GM12892 (cell line): ENCODE measurements at regions not wholly inside any gene's neighbourhood (a gene's known extent, or its start where the extent isn't known, plus 50 kb on each side); places are given as distances from the start of the nearest gene placed in this dataset.

Experiments used
- DNase-seq: peaks from one replicate; pipeline ENCODE4 v3.0.0; 2011; ENCODE audit not compliant: insufficient read length
- FAIRE-seq: peaks from 2 replicates; lab custom pipeline; 2011; peaks lifted over from hg19 to GRCh38; lab: Jason Lieb, UNC
- POLR2A ChIP-seq: IDR thresholded peaks from 2 replicates; pipeline ENCODE4 v1.6.1; 2011; ENCODE audit warnings: low read depth, low read length, control low read depth
- POLR2AphosphoS5 ChIP-seq: IDR thresholded peaks from 2 replicates; pipeline ENCODE4 v1.6.1; 2011; ENCODE audit warnings: low read depth, low read length, control low read depth
- TAF1 ChIP-seq: IDR thresholded peaks from 2 replicates; pipeline ENCODE4 v1.6.1; 2011; ENCODE audit warnings: low read depth, mild to moderate bottlenecking, control low read depth, low read length, borderline replicate concordance

DNA sequence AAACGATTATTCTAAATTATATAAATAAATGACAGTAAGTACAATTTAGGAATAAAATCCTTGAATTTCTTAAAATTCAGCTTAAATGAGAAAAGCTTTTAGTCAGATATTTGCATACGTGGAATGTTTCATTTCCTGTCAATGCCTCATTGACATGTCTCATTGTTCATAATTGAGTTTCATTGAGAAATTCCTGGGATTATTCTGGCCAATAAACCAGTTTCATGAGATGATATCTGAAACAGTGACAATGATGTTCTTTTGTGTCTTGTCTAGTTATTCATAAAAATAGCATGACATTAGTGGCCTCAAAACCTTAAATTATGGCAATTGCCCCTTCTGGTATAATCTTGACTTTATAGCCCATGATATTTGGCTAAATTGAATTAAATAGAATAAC lies 95.8 kb downstream of the DKK1 start:
- no peak for TF ChIP-seq POLR2AphosphoS5
- no peak for TF ChIP-seq POLR2A
- TF ChIP-seq TAF1 = no peak
- DNase-seq (no peak), FAIRE-seq (no peak)

GRCh38 chr10:52410916-52411315 lies 96.8 kb downstream of the DKK1 start:
- TF ChIP-seq POLR2AphosphoS5 (no peak), TAF1 (no peak)
- DNase-seq (no peak), FAIRE-seq (no peak)

GRCh38 chr10:52419281-52419680 lies 105.2 kb downstream of the DKK1 start:
- FAIRE-seq (no peak), DNase-seq (no peak)
- TF ChIP-seq POLR2AphosphoS5 (no peak), TAF1 (no peak), POLR2A (no peak)

DNA sequence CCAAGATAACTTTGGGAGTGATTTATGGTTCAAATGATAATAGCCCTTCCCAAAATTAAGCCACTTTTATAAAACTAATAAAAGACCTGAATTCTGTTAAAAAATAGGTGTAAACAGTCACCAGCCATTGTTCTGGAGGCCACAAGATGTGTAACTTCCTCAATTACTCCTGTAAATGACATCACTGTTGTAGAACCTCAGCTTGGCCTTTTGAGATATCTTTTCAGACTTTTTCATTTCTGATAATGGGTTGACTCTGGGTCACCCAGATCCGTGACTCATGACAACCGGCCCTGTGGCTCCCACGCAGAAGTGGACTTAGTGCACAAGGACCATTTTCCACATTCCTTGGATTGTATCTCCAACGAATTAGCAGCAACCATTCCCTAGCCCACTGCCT lies 106.6 kb downstream of the DKK1 start:
- DNase-seq (no peak), FAIRE-seq (no peak)
- TF ChIP-seq TAF1 (no peak), POLR2A (no peak), POLR2AphosphoS5 (no peak)

DNA sequence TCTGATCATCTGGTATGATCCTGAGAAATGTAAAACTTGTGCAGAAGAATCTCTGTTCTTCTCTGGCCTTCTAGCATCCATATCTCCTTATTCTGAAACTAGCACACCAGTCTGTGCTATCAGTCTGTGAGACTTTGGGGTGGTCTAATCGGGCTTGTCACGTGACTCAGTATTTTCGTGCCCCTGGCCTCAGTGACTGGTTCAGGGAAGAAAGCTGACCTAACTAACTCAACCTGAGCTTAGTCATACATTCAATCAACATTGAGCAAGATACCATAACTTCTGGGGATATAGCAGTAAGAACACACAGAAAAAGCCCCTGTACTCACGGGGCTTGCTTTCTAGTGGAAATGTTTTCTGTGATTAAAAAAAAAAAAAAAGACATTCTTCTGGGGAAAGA lies 109.3 kb downstream of the DKK1 start:
- FAIRE-seq (no peak), DNase-seq (no peak)
- TF ChIP-seq POLR2AphosphoS5 = no peak

- no peak for TF ChIP-seq POLR2A
- no peak for TF ChIP-seq POLR2AphosphoS5
- TF ChIP-seq TAF1 = no peak
- no peak for FAIRE-seq
- no peak for DNase-seq
Measured at GRCh38 chr10:52424341-52424740, 110.3 kb downstream of the DKK1 start.

GRCh38 chr10:52434734-52435133 lies 120.7 kb downstream of the DKK1 start:
- TF ChIP-seq POLR2A = no peak
- no peak for TF ChIP-seq POLR2AphosphoS5
- TF ChIP-seq TAF1 = no peak
- DNase-seq = no peak
- FAIRE-seq = no peak

- FAIRE-seq (no peak), DNase-seq (no peak)
- no peak for TF ChIP-seq TAF1
- TF ChIP-seq POLR2A = no peak
- no peak for TF ChIP-seq POLR2AphosphoS5
Measured at GRCh38 chr10:52436664-52437063, 122.6 kb downstream of the DKK1 start.

GRCh38 chr10:52437205-52437646 lies 123.1 kb downstream of the DKK1 start:
- no peak for TF ChIP-seq POLR2AphosphoS5
- TF ChIP-seq TAF1 = no peak
- TF ChIP-seq POLR2A = no peak
- no peak for DNase-seq
- peak; percentile 33 for FAIRE-seq

DNA sequence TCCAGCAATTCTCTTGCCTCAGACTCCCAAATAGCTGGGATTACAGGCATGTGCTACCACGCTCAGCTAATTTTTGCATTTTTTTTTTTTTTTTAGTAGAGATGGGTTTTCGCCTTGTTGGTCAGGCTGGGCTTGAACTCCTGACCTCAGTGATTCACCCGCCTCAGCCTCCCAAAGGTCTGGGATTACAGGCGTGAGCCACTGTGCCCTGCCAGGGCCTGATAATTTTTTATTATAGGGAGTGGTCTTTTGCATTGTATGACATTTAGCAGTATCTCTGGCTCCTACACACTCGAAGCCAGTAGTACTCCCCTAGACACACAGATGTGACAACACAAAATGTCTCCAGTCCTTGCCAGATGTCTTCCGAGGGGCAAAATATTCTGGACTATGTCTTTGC lies 124.0 kb downstream of the DKK1 start:
- DNase-seq (no peak), FAIRE-seq (no peak)

GRCh38 chr10:52440612-52441285 lies 126.7 kb downstream of the DKK1 start:
- DNase-seq = no peak
- no peak for FAIRE-seq
- TF ChIP-seq TAF1 = no peak
- TF ChIP-seq POLR2A = no peak
- TF ChIP-seq POLR2AphosphoS5 = no peak

More for the DNA sequence above, 124.0 kb downstream of the DKK1 start:
- no peak for TF ChIP-seq POLR2AphosphoS5
- no peak for TF ChIP-seq POLR2A
- no peak for TF ChIP-seq TAF1

DNA sequence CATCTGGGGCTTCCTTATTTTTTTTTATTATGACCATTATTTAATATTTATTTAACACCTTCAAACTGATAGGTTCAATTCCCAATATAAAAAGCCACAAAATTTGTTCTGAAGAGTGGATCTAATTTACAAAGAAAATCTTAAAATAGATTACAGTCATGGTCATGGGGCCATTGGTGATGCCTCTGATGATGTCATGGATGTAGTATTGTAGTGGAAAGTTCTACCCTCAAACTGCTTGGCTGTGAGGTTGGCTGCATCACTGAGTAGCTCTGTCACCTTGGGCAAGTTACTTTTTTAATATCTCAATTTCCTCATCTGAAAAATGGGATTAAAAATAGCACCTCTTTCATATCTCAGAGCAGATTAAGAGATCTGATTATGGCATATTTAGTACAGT lies 128.5 kb downstream of the DKK1 start:
- DNase-seq (no peak), FAIRE-seq (no peak)
- TF ChIP-seq POLR2AphosphoS5 = no peak
- no peak for TF ChIP-seq TAF1
- TF ChIP-seq POLR2A = no peak
